ENCODE measurements at regions not wholly inside any gene's neighbourhood (a gene's known extent, or its start where the extent isn't known, plus 50 kb on each side); places are given as distances from the start of the nearest gene placed in this dataset.

GRCh38 chr10:9657530-9657929 lies 1360.1 kb upstream of the CELF2 start:
- Histone ChIP-seq H3K27me3 (replicated peaks in 1 of 2; ENCODE audit: control insufficient read depth in 2 of 2, extremely low read depth in 1 of 2, insufficient read depth in 2 of 2, low read length in 1 of 2) (no peaks in the 10 kb centered on the region), H3K36me3 (ENCODE audit: control insufficient read depth in 2 of 2, extremely low read depth in 1 of 2, insufficient read depth in 1 of 2, low read length in 1 of 2) (no peaks in the 10 kb centered on the region), H3K4me1 (ENCODE audit: control insufficient read depth in 1 of 2, extremely low read depth in 1 of 2, insufficient read depth in 2 of 2, low read length in 2 of 2) (no peaks in the 10 kb centered on the region), H3K27ac (ENCODE audit: low read length) (no peak overlapping the region), H3K4me3 (ENCODE audit: control insufficient read depth in 1 of 2, extremely low read depth in 1 of 2, low read length in 1 of 2) (no peak overlapping the region), H3K9me3 (no peaks in the 10 kb centered on the region)
- ChIA-PET CTCF (no interaction called here), POLR2A (no interaction called here)
- Mint-ChIP-seq H3K27me3 (peaks cover 0 to 6% of the 10 kb centered on the region in 2 donors), H3K27ac (no peak overlapping the region), H3K4me3 (no peak overlapping the region), H3K9me3 (peaks cover 0 to 4% (median 3%) of the 10 kb centered on the region in 3 donors), H3K4me1 (no peaks in the 10 kb centered on the region), H3K36me3 (no peaks in the 10 kb centered on the region)
- 86% methylated on average over 1 of the region's 2 CpGs for WGBS (ENCODE audit: insufficient coverage)
- ATAC-seq (replicated peaks in 1 of 4) = no peak
- no peak for DNase-seq

GRCh38 chr10:9668411-9668810 lies 1349.3 kb upstream of the CELF2 start:
- ATAC-seq (replicated peaks in 1 of 4) (no peak), DNase-seq (no peak)
- 66% methylated on average over 2 of the region's 3 CpGs for WGBS (ENCODE audit: insufficient coverage)
- peaks cover 4 to 7% of the 10 kb centered on the region in 2 donors for H3K27me3 Mint-ChIP-seq
- H3K4me1 Mint-ChIP-seq = no peaks in the 10 kb centered on the region
- peaks cover 0 to 7% (median 0%) of the 10 kb centered on the region in 3 donors for H3K9me3 Mint-ChIP-seq
- no peak overlapping the region for H3K4me3 ChIP-seq (ENCODE audit: control insufficient read depth in 1 of 2, extremely low read depth in 1 of 2, low read length in 1 of 2)
- no peaks in the 10 kb centered on the region for H3K4me1 ChIP-seq (ENCODE audit: control insufficient read depth in 1 of 2, extremely low read depth in 1 of 2, insufficient read depth in 2 of 2, low read length in 2 of 2)
- no peaks in the 10 kb centered on the region for H3K36me3 Mint-ChIP-seq
- H3K27me3 ChIP-seq (replicated peaks in 1 of 2; ENCODE audit: control insufficient read depth in 2 of 2, extremely low read depth in 1 of 2, insufficient read depth in 2 of 2, low read length in 1 of 2) = peaks cover 0 to 2% of the 10 kb centered on the region in 2 experiments
- no peak overlapping the region for H3K27ac ChIP-seq (ENCODE audit: low read length)
- no peaks in the 10 kb centered on the region for H3K9me3 ChIP-seq
- H3K4me3 Mint-ChIP-seq = no peak overlapping the region
- ChIA-PET CTCF (no interaction called here), POLR2A (no interaction called here)
- H3K36me3 ChIP-seq (ENCODE audit: control insufficient read depth in 2 of 2, extremely low read depth in 1 of 2, insufficient read depth in 1 of 2, low read length in 1 of 2) = no peaks in the 10 kb centered on the region
- no peak overlapping the region for H3K27ac Mint-ChIP-seq

- no peaks in the 10 kb centered on the region for H3K9me3 Mint-ChIP-seq
- no CpG with 5 or more reads among the region's 3 CpGs for WGBS (ENCODE audit: insufficient coverage)
- peaks cover 0 to 2% of the 10 kb centered on the region in 2 experiments for H3K27me3 ChIP-seq (replicated peaks in 1 of 2; ENCODE audit: control insufficient read depth in 2 of 2, extremely low read depth in 1 of 2, insufficient read depth in 2 of 2, low read length in 1 of 2)
- H3K36me3 Mint-ChIP-seq = no peaks in the 10 kb centered on the region
- ChIA-PET POLR2A (no interaction called here), CTCF (no interaction called here)
- ATAC-seq (replicated peaks in 1 of 4) (no peak), DNase-seq (no peak)
- no peaks in the 10 kb centered on the region for H3K4me1 ChIP-seq (ENCODE audit: control insufficient read depth in 1 of 2, extremely low read depth in 1 of 2, insufficient read depth in 2 of 2, low read length in 2 of 2)
- peaks cover 6 to 7% of the 10 kb centered on the region in 2 donors for H3K27me3 Mint-ChIP-seq
- no peak overlapping the region for H3K27ac Mint-ChIP-seq
- no peaks in the 10 kb centered on the region for H3K9me3 ChIP-seq
- no peak overlapping the region for H3K27ac ChIP-seq (ENCODE audit: low read length)
- no peak overlapping the region for H3K4me3 Mint-ChIP-seq
- no peaks in the 10 kb centered on the region for H3K36me3 ChIP-seq (ENCODE audit: control insufficient read depth in 2 of 2, extremely low read depth in 1 of 2, insufficient read depth in 1 of 2, low read length in 1 of 2)
- H3K4me3 ChIP-seq (ENCODE audit: control insufficient read depth in 1 of 2, extremely low read depth in 1 of 2, low read length in 1 of 2) = no peak overlapping the region
- H3K4me1 Mint-ChIP-seq = no peaks in the 10 kb centered on the region
Observed at GRCh38 chr10:9670911-9671310, 1346.8 kb upstream of the CELF2 start.

- Histone ChIP-seq H3K36me3 (ENCODE audit: control insufficient read depth in 2 of 2, extremely low read depth in 1 of 2, insufficient read depth in 1 of 2, low read length in 1 of 2) (no peaks in the 10 kb centered on the region), H3K4me3 (ENCODE audit: control insufficient read depth in 1 of 2, extremely low read depth in 1 of 2, low read length in 1 of 2) (no peak overlapping the region), H3K9me3 (no peaks in the 10 kb centered on the region), H3K4me1 (ENCODE audit: control insufficient read depth in 1 of 2, extremely low read depth in 1 of 2, insufficient read depth in 2 of 2, low read length in 2 of 2) (no peaks in the 10 kb centered on the region), H3K27ac (ENCODE audit: low read length) (no peak overlapping the region), H3K27me3 (replicated peaks in 1 of 2; ENCODE audit: control insufficient read depth in 2 of 2, extremely low read depth in 1 of 2, insufficient read depth in 2 of 2, low read length in 1 of 2) (no peaks in the 10 kb centered on the region)
- ATAC-seq (replicated peaks in 1 of 4) (no peak), DNase-seq (no peak)
- no peak overlapping the region for H3K27ac Mint-ChIP-seq
- H3K36me3 Mint-ChIP-seq = no peaks in the 10 kb centered on the region
- no peak overlapping the region for H3K4me3 Mint-ChIP-seq
- ChIA-PET CTCF (no interaction called here), POLR2A (no interaction called here)
- WGBS (ENCODE audit: insufficient coverage) = 100% methylated on average over 1 of the region's 2 CpGs
- no peaks in the 10 kb centered on the region for H3K4me1 Mint-ChIP-seq
- H3K27me3 Mint-ChIP-seq = no peaks in the 10 kb centered on the region
- peaks cover 0 to 3% (median 2%) of the 10 kb centered on the region in 3 donors for H3K9me3 Mint-ChIP-seq
Observed at GRCh38 chr10:9681655-9682054, 1336.0 kb upstream of the CELF2 start.

GRCh38 chr10:9682802-9683201 lies 1334.9 kb upstream of the CELF2 start:
- no peak for ATAC-seq (replicated peaks in 1 of 4)
- no peak overlapping the region for H3K4me3 ChIP-seq (ENCODE audit: control insufficient read depth in 1 of 2, extremely low read depth in 1 of 2, low read length in 1 of 2)

GRCh38 chr10:9684186-9684585 lies 1333.5 kb upstream of the CELF2 start:
- H3K36me3 ChIP-seq (ENCODE audit: control insufficient read depth in 2 of 2, extremely low read depth in 1 of 2, insufficient read depth in 1 of 2, low read length in 1 of 2) = no peaks in the 10 kb centered on the region
- WGBS (ENCODE audit: insufficient coverage) = no CpG with 5 or more reads among the region's 1 CpG
- no peaks in the 10 kb centered on the region for H3K4me1 ChIP-seq (ENCODE audit: control insufficient read depth in 1 of 2, extremely low read depth in 1 of 2, insufficient read depth in 2 of 2, low read length in 2 of 2)
- Mint-ChIP-seq H3K9me3 (peaks cover 0 to 3% (median 2%) of the 10 kb centered on the region in 3 donors), H3K4me3 (no peak overlapping the region), H3K27ac (no peak overlapping the region), H3K36me3 (no peaks in the 10 kb centered on the region), H3K4me1 (no peaks in the 10 kb centered on the region), H3K27me3 (no peaks in the 10 kb centered on the region)
- ChIA-PET CTCF (no interaction called here), POLR2A (no interaction called here)
- H3K4me3 ChIP-seq (ENCODE audit: control insufficient read depth in 1 of 2, extremely low read depth in 1 of 2, low read length in 1 of 2) = no peak overlapping the region
- ATAC-seq (replicated peaks in 1 of 4) (no peak), DNase-seq (no peak)
- no peaks in the 10 kb centered on the region for H3K27me3 ChIP-seq (replicated peaks in 1 of 2; ENCODE audit: control insufficient read depth in 2 of 2, extremely low read depth in 1 of 2, insufficient read depth in 2 of 2, low read length in 1 of 2)
- H3K9me3 ChIP-seq = no peaks in the 10 kb centered on the region
- no peak overlapping the region for H3K27ac ChIP-seq (ENCODE audit: low read length)

More at GRCh38 chr10:9682802-9683201, 1334.9 kb upstream of the CELF2 start:
- ChIA-PET CTCF (no interaction called here), POLR2A (no interaction called here)
- H3K9me3 Mint-ChIP-seq = peaks cover 0 to 3% (median 2%) of the 10 kb centered on the region in 3 donors
- H3K27me3 ChIP-seq (replicated peaks in 1 of 2; ENCODE audit: control insufficient read depth in 2 of 2, extremely low read depth in 1 of 2, insufficient read depth in 2 of 2, low read length in 1 of 2) = no peaks in the 10 kb centered on the region
- WGBS (ENCODE audit: insufficient coverage) = no CpG with 5 or more reads among the region's 1 CpG
- DNase-seq = no peak
- no peak overlapping the region for H3K4me3 Mint-ChIP-seq
- no peaks in the 10 kb centered on the region for H3K36me3 Mint-ChIP-seq
- no peak overlapping the region for H3K27ac ChIP-seq (ENCODE audit: low read length)
- no peaks in the 10 kb centered on the region for H3K36me3 ChIP-seq (ENCODE audit: control insufficient read depth in 2 of 2, extremely low read depth in 1 of 2, insufficient read depth in 1 of 2, low read length in 1 of 2)
- H3K4me1 Mint-ChIP-seq = no peaks in the 10 kb centered on the region
- H3K9me3 ChIP-seq = no peaks in the 10 kb centered on the region
- H3K27ac Mint-ChIP-seq = no peak overlapping the region
- H3K27me3 Mint-ChIP-seq = no peaks in the 10 kb centered on the region
- no peaks in the 10 kb centered on the region for H3K4me1 ChIP-seq (ENCODE audit: control insufficient read depth in 1 of 2, extremely low read depth in 1 of 2, insufficient read depth in 2 of 2, low read length in 2 of 2)

- Mint-ChIP-seq H3K4me3 (no peak overlapping the region), H3K36me3 (no peaks in the 10 kb centered on the region), H3K9me3 (no peaks in the 10 kb centered on the region), H3K4me1 (no peaks in the 10 kb centered on the region), H3K27me3 (no peaks in the 10 kb centered on the region), H3K27ac (no peak overlapping the region)
- DNase-seq (no peak), ATAC-seq (replicated peaks in 1 of 4) (no peak)
- POLR2A ChIA-PET = no interaction called here
- Histone ChIP-seq H3K27me3 (replicated peaks in 1 of 2; ENCODE audit: control insufficient read depth in 2 of 2, extremely low read depth in 1 of 2, insufficient read depth in 2 of 2, low read length in 1 of 2) (no peaks in the 10 kb centered on the region), H3K27ac (ENCODE audit: low read length) (no peak overlapping the region), H3K9me3 (no peaks in the 10 kb centered on the region), H3K4me3 (ENCODE audit: control insufficient read depth in 1 of 2, extremely low read depth in 1 of 2, low read length in 1 of 2) (no peak overlapping the region), H3K36me3 (ENCODE audit: control insufficient read depth in 2 of 2, extremely low read depth in 1 of 2, insufficient read depth in 1 of 2, low read length in 1 of 2) (no peaks in the 10 kb centered on the region), H3K4me1 (ENCODE audit: control insufficient read depth in 1 of 2, extremely low read depth in 1 of 2, insufficient read depth in 2 of 2, low read length in 2 of 2) (no peaks in the 10 kb centered on the region)
- CTCF ChIA-PET = no interaction called here
Observed at GRCh38 chr10:9685596-9685995, 1332.1 kb upstream of the CELF2 start.
